Calu3 (cell line): ENCODE measurements at regions not wholly inside any gene's neighbourhood (a gene's known extent, or its start where the extent isn't known, plus 50 kb on each side); places are given as distances from the start of the nearest gene placed in this dataset.

ENCODE experiments used
- BruUV-seq: library from RNA; stranded (reverse); fragments of 400-500 nt; replicated peaks from 2 replicates; lab custom pipeline; 2021; lab: Mats Ljungman, UMichigan
- CTCF ChIA-PET: fragments of 300-600 bp; sonication (Branson Sonifier 250); formaldehyde crosslinking; loops from one replicate; lab custom pipeline; 2022; ENCODE audit warnings: antibody characterized with exemption; lab: Charles Lee
- DNase-seq: peaks from one replicate; pipeline ENCODE4 v3.0.0; 2022
- H3K27ac Mint-ChIP-seq: one replicate; pipeline ENCODE4 v1.8.0; 2022; ENCODE audit warnings: mixed read lengths; ENCODE audit not compliant: unreplicated experiment
- H3K27me3 Mint-ChIP-seq: one replicate; pipeline ENCODE4 v1.8.0; 2022; ENCODE audit warnings: mixed read lengths; ENCODE audit not compliant: unreplicated experiment
- H3K36me3 Mint-ChIP-seq: one replicate; pipeline ENCODE4 v1.8.0; 2022; ENCODE audit warnings: mild to moderate bottlenecking, moderate library complexity, mixed read lengths; ENCODE audit not compliant: insufficient read depth, unreplicated experiment
- H3K4me1 Mint-ChIP-seq: one replicate; pipeline ENCODE4 v1.8.0; 2022; ENCODE audit warnings: mild to moderate bottlenecking, low read depth, mixed read lengths; ENCODE audit not compliant: unreplicated experiment
- H3K4me3 Mint-ChIP-seq: one replicate; pipeline ENCODE4 v1.8.0; 2022; ENCODE audit warnings: mild to moderate bottlenecking, low read depth, moderate library complexity, mixed read lengths; ENCODE audit not compliant: unreplicated experiment
- H3K9me3 Mint-ChIP-seq: one replicate; pipeline ENCODE4 v1.8.0; 2022; ENCODE audit warnings: low read depth, mixed read lengths; ENCODE audit not compliant: unreplicated experiment
- intact Hi-C: fragments of 100-400 bp; cut with micrococcal nuclease; formaldehyde crosslinking; loops from one replicate; pipeline ENCODE4 v1.10.0; 2022; ENCODE audit not compliant: unreplicated experiment
- TF ChIP-seq, protein P1 (sequence below): fragments of 200-600 bp; IDR thresholded peaks from one replicate; pipeline ENCODE4 v1.8.0; 2022; ENCODE audit warnings: antibody characterized with exemption; ENCODE audit not compliant: unreplicated experiment

DNA sequence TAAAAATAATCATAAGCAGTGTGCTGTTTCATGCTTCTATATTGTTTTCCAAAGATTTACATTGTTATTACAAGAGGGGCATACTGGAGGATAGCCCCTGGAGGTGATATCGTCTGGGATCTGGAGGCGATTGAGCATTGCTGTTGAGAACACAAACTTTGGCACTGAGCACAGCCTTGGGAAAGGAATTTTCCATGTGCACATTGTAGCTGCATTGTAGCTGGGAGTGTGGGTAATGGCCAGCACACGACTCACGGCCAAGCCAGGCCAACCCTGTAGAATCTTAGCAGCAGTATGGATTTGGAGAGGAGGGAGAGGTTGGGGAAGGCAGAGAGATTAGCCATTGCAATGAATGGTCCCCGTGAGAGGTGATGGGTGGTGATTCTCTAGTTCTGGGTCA lies 121.9 kb downstream of the SMIM20 start:
- H3K4me1 Mint-ChIP-seq, result no peaks in the 10 kb centered on the region
- no peak overlapping the region for H3K4me3 Mint-ChIP-seq
- H3K36me3 Mint-ChIP-seq, result no peaks in the 10 kb centered on the region
- TF ChIP-seq, protein P1, sequence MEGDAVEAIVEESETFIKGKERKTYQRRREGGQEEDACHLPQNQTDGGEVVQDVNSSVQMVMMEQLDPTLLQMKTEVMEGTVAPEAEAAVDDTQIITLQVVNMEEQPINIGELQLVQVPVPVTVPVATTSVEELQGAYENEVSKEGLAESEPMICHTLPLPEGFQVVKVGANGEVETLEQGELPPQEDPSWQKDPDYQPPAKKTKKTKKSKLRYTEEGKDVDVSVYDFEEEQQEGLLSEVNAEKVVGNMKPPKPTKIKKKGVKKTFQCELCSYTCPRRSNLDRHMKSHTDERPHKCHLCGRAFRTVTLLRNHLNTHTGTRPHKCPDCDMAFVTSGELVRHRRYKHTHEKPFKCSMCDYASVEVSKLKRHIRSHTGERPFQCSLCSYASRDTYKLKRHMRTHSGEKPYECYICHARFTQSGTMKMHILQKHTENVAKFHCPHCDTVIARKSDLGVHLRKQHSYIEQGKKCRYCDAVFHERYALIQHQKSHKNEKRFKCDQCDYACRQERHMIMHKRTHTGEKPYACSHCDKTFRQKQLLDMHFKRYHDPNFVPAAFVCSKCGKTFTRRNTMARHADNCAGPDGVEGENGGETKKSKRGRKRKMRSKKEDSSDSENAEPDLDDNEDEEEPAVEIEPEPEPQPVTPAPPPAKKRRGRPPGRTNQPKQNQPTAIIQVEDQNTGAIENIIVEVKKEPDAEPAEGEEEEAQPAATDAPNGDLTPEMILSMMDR, result no peak
- intact Hi-C loops, result no loop called here
- no peak for DNase-seq
- peaks cover 62% of the 10 kb centered on the region for H3K27me3 Mint-ChIP-seq
- H3K27ac Mint-ChIP-seq, result no peak overlapping the region
- H3K9me3 Mint-ChIP-seq, result no peaks in the 10 kb centered on the region
- CTCF ChIA-PET, result no interaction called here
- BruUV-seq, result no TSS peak

DNA sequence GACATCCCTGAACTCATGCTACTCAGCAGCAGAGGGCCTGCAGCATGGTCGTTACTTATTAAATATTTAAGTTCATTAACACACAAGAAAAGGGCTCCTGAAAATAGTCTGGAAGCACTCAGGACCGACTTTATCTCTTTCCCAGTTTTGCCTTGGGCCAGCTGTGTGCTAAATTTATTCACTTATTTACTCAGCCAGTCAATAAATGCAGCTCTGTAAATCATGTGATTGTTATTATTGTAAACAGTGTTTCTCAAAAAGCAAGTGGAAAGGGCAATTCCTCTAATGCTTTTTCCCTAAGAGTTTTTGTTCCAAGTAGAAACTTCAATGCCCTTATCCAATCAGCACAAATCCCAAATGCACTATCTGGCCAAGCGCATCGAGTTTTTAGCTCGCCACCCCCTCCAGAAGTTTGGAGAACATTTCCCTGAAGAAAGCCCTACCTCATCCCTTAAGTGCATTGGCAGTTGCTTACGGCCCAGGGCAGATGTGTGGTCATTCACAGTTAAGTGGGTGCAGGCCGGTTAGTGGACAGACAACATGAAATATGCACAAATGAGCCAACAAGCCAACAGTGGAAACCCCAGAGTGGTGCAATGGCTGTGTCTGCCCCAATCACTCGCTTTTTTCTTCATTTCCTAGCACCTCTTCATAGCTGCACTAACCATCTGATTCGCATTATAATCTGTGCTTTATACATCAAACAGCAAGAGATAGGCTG lies 125.8 kb downstream of the SMIM20 start:
- Mint-ChIP-seq H3K9me3 (no peaks in the 10 kb centered on the region), H3K27me3 (peaks cover 62% of the 10 kb centered on the region), H3K4me3 (no peak overlapping the region), H3K27ac (no peak overlapping the region), H3K4me1 (no peaks in the 10 kb centered on the region), H3K36me3 (no peaks in the 10 kb centered on the region)
- no TSS peak for BruUV-seq
- intact Hi-C loops, result no loop called here
- CTCF ChIA-PET, result no interaction called here
- no peak for DNase-seq
- TF ChIP-seq, protein P1, result no peak

DNA sequence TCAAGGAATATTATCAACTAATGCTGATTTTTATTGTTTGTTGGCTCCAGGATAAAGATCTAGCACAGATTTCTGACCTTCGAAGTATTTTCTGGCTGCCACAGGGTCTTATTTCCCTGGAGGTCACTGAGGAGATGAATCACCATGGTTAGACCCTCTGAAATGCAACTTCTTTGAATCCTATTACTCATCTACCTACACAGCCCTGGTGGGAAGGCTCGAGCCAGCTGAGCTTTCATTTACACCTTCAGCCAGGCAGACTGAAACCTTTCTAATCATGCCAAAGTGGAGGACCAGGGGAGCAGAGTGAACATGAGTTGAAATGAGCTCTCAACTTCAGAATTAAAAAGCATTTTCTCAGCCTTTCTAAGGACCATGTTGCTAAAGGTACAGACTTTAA lies 130.5 kb downstream of the SMIM20 start:
- no TSS peak for BruUV-seq
- CTCF ChIA-PET, result no interaction called here
- no peak for DNase-seq
- intact Hi-C loops, result no loop called here
- TF ChIP-seq, protein P1, result no peak
- Mint-ChIP-seq H3K27me3 (peaks cover 35% of the 10 kb centered on the region), H3K27ac (no peak overlapping the region), H3K36me3 (no peaks in the 10 kb centered on the region), H3K9me3 (no peaks in the 10 kb centered on the region), H3K4me1 (peaks cover 8% of the 10 kb centered on the region), H3K4me3 (no peak overlapping the region)

DNA sequence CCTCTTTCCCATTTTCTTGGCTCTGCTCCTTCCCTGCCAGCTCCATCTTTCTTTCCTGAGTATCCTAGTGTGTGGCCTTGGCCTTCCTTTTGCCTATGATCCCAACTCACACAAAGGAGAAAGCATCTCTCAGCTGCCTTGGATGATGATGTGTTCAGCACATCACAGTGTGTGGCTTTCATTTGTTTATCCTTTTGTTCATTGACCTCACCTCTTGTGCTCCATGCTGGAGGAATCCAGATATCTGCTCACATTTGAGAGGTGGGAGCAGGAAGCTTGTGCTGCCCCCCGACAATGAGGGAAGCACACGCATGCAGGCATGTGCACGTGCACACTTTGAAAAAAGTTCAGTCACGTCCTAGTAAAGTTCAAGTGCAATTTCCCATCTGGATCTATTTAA lies 131.0 kb downstream of the SMIM20 start:
- peaks cover 31% of the 10 kb centered on the region for H3K27me3 Mint-ChIP-seq
- H3K9me3 Mint-ChIP-seq, result no peaks in the 10 kb centered on the region
- DNase-seq, result no peak
- TF ChIP-seq, protein P1, result no peak
- no peaks in the 10 kb centered on the region for H3K36me3 Mint-ChIP-seq
- no peak overlapping the region for H3K4me3 Mint-ChIP-seq
- H3K27ac Mint-ChIP-seq, result no peak overlapping the region
- intact Hi-C loops, result no loop called here
- peaks cover 9% of the 10 kb centered on the region for H3K4me1 Mint-ChIP-seq
- CTCF ChIA-PET, result no interaction called here
- BruUV-seq, result no TSS peak
